ENCODE measurements at regions not wholly inside any gene's neighbourhood (a gene's known extent, or its start where the extent isn't known, plus 50 kb on each side); places are given as distances from the start of the nearest gene placed in this dataset.

GRCh38 chr5:119949426-119949999 lies 320.2 kb downstream of the FAM170A start:
- Histone ChIP-seq H3K9ac (ENCODE audit: low read length) (no peak overlapping the region), H2BK5ac (ENCODE audit: low read depth, low read length, poor library complexity) (no peak overlapping the region), H3K27me3 (ENCODE audit: insufficient read depth, low read length) (no peaks in the 10 kb centered on the region), H3K4me3 (ENCODE audit: low read depth, low read length) (no peak overlapping the region), H3K4me2 (ENCODE audit: low read length) (no peak overlapping the region), H3K23ac (ENCODE audit: low read length) (no peak overlapping the region), H3K27ac (ENCODE audit: low read depth, low read length) (no peak overlapping the region), H3K36me3 (ENCODE audit: control insufficient read depth in 1 of 2, insufficient read depth in 2 of 2, low read length in 2 of 2) (no peaks in the 10 kb centered on the region), H2BK12ac (ENCODE audit: low read length) (no peak overlapping the region), H4K8ac (ENCODE audit: low read depth, low read length) (no peak overlapping the region), H3K79me2 (ENCODE audit: control insufficient read depth, insufficient read depth, low read length, poor library complexity) (no peaks in the 10 kb centered on the region), H3K4ac (ENCODE audit: low read depth, low read length) (no peak overlapping the region), H3K18ac (ENCODE audit: low read length) (no peak overlapping the region), H2BK120ac (ENCODE audit: insufficient read depth, low read length, poor library complexity) (no peak overlapping the region), H4K12ac (ENCODE audit: low read depth, low read length) (no peak overlapping the region), H2AK5ac (ENCODE audit: low read length) (no peak overlapping the region), H3K4me1 (ENCODE audit: control insufficient read depth in 1 of 2, insufficient read depth in 2 of 2, low read length in 2 of 2) (no peaks in the 10 kb centered on the region), H3K79me1 (ENCODE audit: low read length) (no peaks in the 10 kb centered on the region), H3K14ac (ENCODE audit: low read length) (no peak overlapping the region), H3K9me3 (ENCODE audit: insufficient read depth, low read depth, low read length) (no peaks in the 10 kb centered on the region), H2AFZ (ENCODE audit: insufficient read depth, low read length, poor library complexity) (no peak overlapping the region), H4K91ac (ENCODE audit: low read depth, low read length) (no peak overlapping the region)
- DNase-seq = no peak
- no CpG with 5 or more reads among the region's 1 CpG for WGBS (ENCODE audit: extremely low coverage, insufficient coverage, insufficient read length)

- Histone ChIP-seq H3K27ac (ENCODE audit: low read depth, low read length) (no peak overlapping the region), H3K18ac (ENCODE audit: low read length) (no peak overlapping the region)
These were observed 322.1 kb downstream of the FAM170A start for GRCh38 chr5:119951330-119951934.

GRCh38 chr5:119953474-119953873 lies 324.1 kb downstream of the FAM170A start:
- no peaks in the 10 kb centered on the region for H3K79me2 ChIP-seq (ENCODE audit: control insufficient read depth, insufficient read depth, low read length, poor library complexity)
- H2AFZ ChIP-seq (ENCODE audit: insufficient read depth, low read length, poor library complexity) = no peak overlapping the region
- no peak overlapping the region for H2BK120ac ChIP-seq (ENCODE audit: insufficient read depth, low read length, poor library complexity)
- H2AK5ac ChIP-seq (ENCODE audit: low read length) = no peak overlapping the region
- no CpG with 5 or more reads among the region's 1 CpG for WGBS (ENCODE audit: extremely low coverage, insufficient coverage, insufficient read length)
- H4K8ac ChIP-seq (ENCODE audit: low read depth, low read length) = no peak overlapping the region
- no peak overlapping the region for H3K14ac ChIP-seq (ENCODE audit: low read length)
- no peak overlapping the region for H3K27ac ChIP-seq (ENCODE audit: low read depth, low read length)
- no peaks in the 10 kb centered on the region for H3K79me1 ChIP-seq (ENCODE audit: low read length)
- no peak overlapping the region for H3K4me2 ChIP-seq (ENCODE audit: low read length)
- H3K9ac ChIP-seq (ENCODE audit: low read length) = no peak overlapping the region
- no peak overlapping the region for H3K4ac ChIP-seq (ENCODE audit: low read depth, low read length)
- H3K4me3 ChIP-seq (ENCODE audit: low read depth, low read length) = no peak overlapping the region
- no peak overlapping the region for H3K23ac ChIP-seq (ENCODE audit: low read length)
- no peak overlapping the region for H4K12ac ChIP-seq (ENCODE audit: low read depth, low read length)
- no peak for DNase-seq
- H2BK5ac ChIP-seq (ENCODE audit: low read depth, low read length, poor library complexity) = no peak overlapping the region
- H3K9me3 ChIP-seq (ENCODE audit: insufficient read depth, low read depth, low read length) = no peaks in the 10 kb centered on the region
- H3K36me3 ChIP-seq (ENCODE audit: control insufficient read depth in 1 of 2, insufficient read depth in 2 of 2, low read length in 2 of 2) = no peaks in the 10 kb centered on the region
- no peaks in the 10 kb centered on the region for H3K27me3 ChIP-seq (ENCODE audit: insufficient read depth, low read length)
- H2BK12ac ChIP-seq (ENCODE audit: low read length) = no peak overlapping the region
- H3K4me1 ChIP-seq (ENCODE audit: control insufficient read depth in 1 of 2, insufficient read depth in 2 of 2, low read length in 2 of 2) = no peaks in the 10 kb centered on the region
- H4K91ac ChIP-seq (ENCODE audit: low read depth, low read length) = no peak overlapping the region
- H3K18ac ChIP-seq (ENCODE audit: low read length) = no peak overlapping the region

More at GRCh38 chr5:119951330-119951934, 322.1 kb downstream of the FAM170A start:
- Histone ChIP-seq H3K23ac (ENCODE audit: low read length) (no peak overlapping the region), H2BK5ac (ENCODE audit: low read depth, low read length, poor library complexity) (no peak overlapping the region), H3K4me3 (ENCODE audit: low read depth, low read length) (no peak overlapping the region), H4K8ac (ENCODE audit: low read depth, low read length) (no peak overlapping the region), H3K9ac (ENCODE audit: low read length) (no peak overlapping the region), H3K4me2 (ENCODE audit: low read length) (no peak overlapping the region), H3K4ac (ENCODE audit: low read depth, low read length) (no peak overlapping the region), H2BK120ac (ENCODE audit: insufficient read depth, low read length, poor library complexity) (no peak overlapping the region), H2AK5ac (ENCODE audit: low read length) (no peak overlapping the region), H3K79me2 (ENCODE audit: control insufficient read depth, insufficient read depth, low read length, poor library complexity) (no peaks in the 10 kb centered on the region), H4K12ac (ENCODE audit: low read depth, low read length) (no peak overlapping the region), H3K9me3 (ENCODE audit: insufficient read depth, low read depth, low read length) (no peaks in the 10 kb centered on the region), H3K27me3 (ENCODE audit: insufficient read depth, low read length) (no peaks in the 10 kb centered on the region), H3K14ac (ENCODE audit: low read length) (no peak overlapping the region), H3K79me1 (ENCODE audit: low read length) (no peaks in the 10 kb centered on the region), H2AFZ (ENCODE audit: insufficient read depth, low read length, poor library complexity) (no peak overlapping the region), H3K36me3 (ENCODE audit: control insufficient read depth in 1 of 2, insufficient read depth in 2 of 2, low read length in 2 of 2) (no peaks in the 10 kb centered on the region), H4K91ac (ENCODE audit: low read depth, low read length) (no peak overlapping the region), H3K4me1 (ENCODE audit: control insufficient read depth in 1 of 2, insufficient read depth in 2 of 2, low read length in 2 of 2) (no peaks in the 10 kb centered on the region), H2BK12ac (ENCODE audit: low read length) (no peak overlapping the region)
- no CpG with 5 or more reads among the region's 4 CpGs for WGBS (ENCODE audit: extremely low coverage, insufficient coverage, insufficient read length)
- no peak for DNase-seq

- no peak overlapping the region for H3K23ac ChIP-seq (ENCODE audit: low read length)
These were observed 324.7 kb downstream of the FAM170A start for GRCh38 chr5:119954106-119954505.

More at GRCh38 chr5:119954106-119954505, 324.7 kb downstream of the FAM170A start:
- Histone ChIP-seq H2BK12ac (ENCODE audit: low read length) (no peak overlapping the region), H3K36me3 (ENCODE audit: control insufficient read depth in 1 of 2, insufficient read depth in 2 of 2, low read length in 2 of 2) (no peaks in the 10 kb centered on the region), H2BK120ac (ENCODE audit: insufficient read depth, low read length, poor library complexity) (no peak overlapping the region), H3K27me3 (ENCODE audit: insufficient read depth, low read length) (no peaks in the 10 kb centered on the region), H3K18ac (ENCODE audit: low read length) (no peak overlapping the region), H3K9me3 (ENCODE audit: insufficient read depth, low read depth, low read length) (no peaks in the 10 kb centered on the region), H3K14ac (ENCODE audit: low read length) (no peak overlapping the region), H3K4me2 (ENCODE audit: low read length) (no peak overlapping the region), H2BK5ac (ENCODE audit: low read depth, low read length, poor library complexity) (no peak overlapping the region), H2AK5ac (ENCODE audit: low read length) (no peak overlapping the region), H2AFZ (ENCODE audit: insufficient read depth, low read length, poor library complexity) (no peak overlapping the region), H3K4ac (ENCODE audit: low read depth, low read length) (no peak overlapping the region), H3K79me2 (ENCODE audit: control insufficient read depth, insufficient read depth, low read length, poor library complexity) (no peaks in the 10 kb centered on the region), H3K4me3 (ENCODE audit: low read depth, low read length) (no peak overlapping the region), H4K91ac (ENCODE audit: low read depth, low read length) (no peak overlapping the region), H3K9ac (ENCODE audit: low read length) (no peak overlapping the region), H3K4me1 (ENCODE audit: control insufficient read depth in 1 of 2, insufficient read depth in 2 of 2, low read length in 2 of 2) (no peaks in the 10 kb centered on the region), H4K12ac (ENCODE audit: low read depth, low read length) (no peak overlapping the region), H3K79me1 (ENCODE audit: low read length) (no peaks in the 10 kb centered on the region), H4K8ac (ENCODE audit: low read depth, low read length) (no peak overlapping the region), H3K27ac (ENCODE audit: low read depth, low read length) (no peak overlapping the region)
- no peak for DNase-seq

Data from trophoblast cell (in vitro differentiated cells and primary cell).